Kidney epithelial cell (primary cell): ENCODE measurements at regions not wholly inside any gene's neighbourhood (a gene's known extent, or its start where the extent isn't known, plus 50 kb on each side); places are given as distances from the start of the nearest gene placed in this dataset.
A peak's percentile ranks its signal among the peaks of the same experiment; 100 is the strongest.

ENCODE experiments used
- DNase-seq: peaks from one replicate; pipeline ENCODE4 v3.0.0-alpha.2; 2010; ENCODE audit warnings: low read depth
- H3K27me3 ChIP-seq: 2 replicates; pipeline ENCODE4 v1.6.0; 2011; ENCODE audit warnings: low read length; ENCODE audit not compliant: control insufficient read depth, insufficient read depth
- H3K36me3 ChIP-seq: 2 replicates; pipeline ENCODE4 v1.5.1; 2011; ENCODE audit warnings: low read length; ENCODE audit not compliant: control insufficient read depth, insufficient read depth
- H3K4me3 ChIP-seq: 2 replicates; pipeline ENCODE4 v1.5.1; 2011; ENCODE audit warnings: low read depth, mild to moderate bottlenecking, control low read depth, low read length
- CTCF ChIP-seq: IDR thresholded peaks from 2 replicates; pipeline ENCODE4 v1.5.1; 2011; ENCODE audit warnings: mild to moderate bottlenecking, moderate library complexity, low read length, control low read depth, inconsistent platforms; ENCODE audit not compliant: insufficient read depth, poor library complexity, severe bottlenecking

DNA sequence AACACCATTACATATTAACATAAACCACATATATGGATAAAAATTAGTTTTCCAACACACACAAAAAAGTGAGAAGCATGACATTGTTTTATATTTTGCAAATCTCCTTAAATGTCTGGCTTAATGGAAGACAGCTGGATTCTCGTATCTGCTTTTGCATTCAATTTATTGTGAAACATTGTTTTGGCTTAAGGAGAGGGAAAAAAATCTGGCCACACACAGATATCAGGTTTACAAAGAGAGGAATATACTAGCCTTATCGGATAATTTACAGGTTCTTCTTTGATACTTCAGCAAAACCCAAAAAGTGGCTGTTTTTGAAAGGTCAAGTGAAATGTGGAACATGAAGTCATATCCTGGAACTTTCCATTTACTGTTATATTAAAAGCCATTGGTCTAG lies 523.5 kb upstream of the ARGLU1 start:
- Histone ChIP-seq H3K4me3 (no peak overlapping the region), H3K36me3 (no peaks in the 10 kb centered on the region), H3K27me3 (no peaks in the 10 kb centered on the region)
- no peak for TF ChIP-seq CTCF
- no peak for DNase-seq

DNA sequence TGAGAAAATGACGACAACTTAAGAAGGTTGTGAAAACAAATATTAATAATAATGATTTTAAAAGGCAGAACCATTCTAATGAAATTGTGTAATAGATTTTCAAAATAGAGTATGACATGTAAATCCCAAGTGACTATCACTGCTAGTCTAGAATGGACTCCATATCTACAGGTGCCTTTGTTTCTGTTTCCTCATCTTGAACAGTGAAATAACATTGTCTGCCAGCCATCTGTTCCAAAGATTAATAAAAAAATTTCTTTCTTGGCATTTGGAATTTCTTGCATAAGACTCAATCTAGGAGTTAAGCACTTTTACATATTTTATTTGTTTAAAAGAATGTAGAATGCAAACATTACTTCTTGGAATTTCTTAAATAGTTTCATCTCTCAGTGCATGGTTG lies 520.1 kb upstream of the ARGLU1 start:
- H3K4me3 ChIP-seq: no peak overlapping the region
- TF ChIP-seq CTCF: no peak
- H3K36me3 ChIP-seq: no peaks in the 10 kb centered on the region
- no peaks in the 10 kb centered on the region for H3K27me3 ChIP-seq
- DNase-seq: no peak

DNA sequence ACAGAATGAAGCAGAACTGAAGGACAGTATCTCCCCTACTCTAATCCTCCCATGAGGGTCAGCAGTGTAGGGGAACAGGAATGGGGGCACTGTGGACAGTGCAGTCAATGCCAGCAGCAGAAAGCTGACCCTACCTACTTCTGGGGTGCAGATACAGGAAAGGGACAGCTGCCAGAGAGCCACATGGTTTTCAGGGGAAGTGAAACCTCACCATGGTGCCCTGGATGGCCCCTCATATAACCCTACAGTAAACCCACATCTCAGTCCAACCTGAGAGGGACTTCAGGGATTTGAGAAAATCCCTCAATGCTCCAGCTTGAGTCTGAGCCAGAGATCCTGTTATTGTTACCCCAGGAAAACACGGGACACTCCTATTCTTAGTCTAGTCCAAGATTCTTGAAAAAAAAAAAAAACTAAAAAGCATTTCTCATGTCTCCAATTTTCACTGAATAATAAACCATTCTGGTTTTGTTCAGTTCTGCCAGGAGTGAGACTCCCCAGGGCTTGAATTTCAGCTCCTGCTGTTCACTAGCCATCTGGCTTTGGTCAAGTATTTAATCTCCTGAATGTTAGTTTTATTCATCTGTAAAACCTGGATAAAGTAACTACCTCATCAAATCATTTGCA lies 511.6 kb upstream of the ARGLU1 start:
- no peak overlapping the region for H3K4me3 ChIP-seq
- H3K36me3 ChIP-seq: no peaks in the 10 kb centered on the region
- TF ChIP-seq CTCF: no peak
- no peak for DNase-seq
- H3K27me3 ChIP-seq: no peaks in the 10 kb centered on the region

- no peak overlapping the region for H3K4me3 ChIP-seq
- H3K27me3 ChIP-seq: no peaks in the 10 kb centered on the region
- DNase-seq: no peak
- no peak for TF ChIP-seq CTCF
- H3K36me3 ChIP-seq: no peaks in the 10 kb centered on the region
These were observed 510.4 kb upstream of the ARGLU1 start for GRCh38 chr13:107078229-107078765.

DNA sequence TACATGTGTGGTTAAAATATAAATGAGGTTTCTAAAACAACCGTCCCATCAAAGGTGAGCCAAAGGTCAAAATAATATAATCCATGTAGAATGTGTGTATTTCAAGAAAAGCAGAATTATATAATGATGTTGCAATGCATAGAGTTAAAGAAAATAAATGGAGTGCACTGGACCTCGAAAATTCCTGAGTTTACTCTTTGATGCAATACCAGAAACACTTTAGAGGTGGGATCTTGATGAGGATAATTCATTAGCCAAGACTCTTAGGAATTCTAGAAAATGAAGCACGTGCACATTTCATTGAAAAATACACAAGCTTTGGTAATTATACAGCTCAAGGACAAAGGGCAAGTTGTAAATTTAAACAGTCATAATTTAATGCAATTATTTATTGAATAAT lies 508.9 kb upstream of the ARGLU1 start:
- Histone ChIP-seq H3K36me3 (no peaks in the 10 kb centered on the region), H3K4me3 (no peak overlapping the region), H3K27me3 (no peaks in the 10 kb centered on the region)
- no peak for TF ChIP-seq CTCF
- DNase-seq: peak; percentile 14

DNA sequence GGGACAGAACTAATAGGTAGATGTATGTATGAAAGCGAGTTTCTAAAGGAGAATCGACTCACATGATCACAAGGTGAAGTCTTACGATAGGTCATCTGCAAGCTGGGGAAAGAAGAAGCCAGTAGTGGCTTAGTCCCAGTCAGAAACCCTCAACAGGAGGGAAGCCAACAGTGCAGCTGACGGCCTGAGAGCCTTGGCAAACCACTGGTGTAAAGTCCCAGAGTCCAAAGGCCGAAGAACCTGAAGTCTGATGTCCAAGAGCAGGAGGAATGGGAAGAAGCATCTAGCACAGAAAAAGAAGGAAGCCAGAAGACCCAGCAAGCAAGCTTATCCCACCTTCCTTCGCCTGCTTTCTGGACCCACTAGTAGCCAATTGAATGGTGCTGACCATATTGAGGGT lies 507.6 kb upstream of the ARGLU1 start:
- Histone ChIP-seq H3K4me3 (no peak overlapping the region), H3K27me3 (no peaks in the 10 kb centered on the region), H3K36me3 (no peaks in the 10 kb centered on the region)
- TF ChIP-seq CTCF: no peak
- DNase-seq: no peak
